OCI-LY1 (cell line): ENCODE measurements at regions not wholly inside any gene's neighbourhood (a gene's known extent, or its start where the extent isn't known, plus 50 kb on each side); places are given as distances from the start of the nearest gene placed in this dataset.

Experiments
- CTCF ChIP-seq: fragments of 200-600 bp; sonication (generic), shearing (Covaris generic); IDR thresholded peaks from 2 replicates; pipeline ENCODE4 v1.5.1; 2017; ENCODE audit warnings: mild to moderate bottlenecking, antibody characterized with exemption, low read length, moderate library complexity, mixed read lengths
- EZH2 ChIP-seq: fragments of 200-600 bp; sonication (generic), shearing (Covaris generic); IDR thresholded peaks from 2 replicates; pipeline ENCODE4 v1.8.0; 2017; ENCODE audit warnings: borderline replicate concordance, mixed run types, mild to moderate bottlenecking, antibody characterized with exemption, low read length, moderate library complexity, mixed read lengths

- TF ChIP-seq CTCF, result no peak
- TF ChIP-seq EZH2, result no peak
These were observed 357.3 kb downstream of the NPHP4 start for GRCh38 chr1:5634893-5635292.
